Stomach smooth muscle (tissue), 2 donors: ENCODE measurements at regions not wholly inside any gene's neighbourhood (a gene's known extent, or its start where the extent isn't known, plus 50 kb on each side); places are given as distances from the start of the nearest gene placed in this dataset.

Source experiments
- H3K27ac ChIP-seq: one replicate; pipeline ENCODE4 v1.7.0; 2013; ENCODE audit warnings: mild to moderate bottlenecking, low read length, inconsistent platforms
- H3K27me3 ChIP-seq, 2 donors: one replicate each; pipeline ENCODE4 v1.7.0; 2013; ENCODE audit warnings: low read length in 2 of 2; ENCODE audit not compliant: insufficient read depth in 2 of 2, control insufficient read depth in 1 of 2
- H3K36me3 ChIP-seq, 2 donors: one replicate each; pipeline ENCODE4 v1.7.0; 2013; ENCODE audit warnings: low read length in 2 of 2; ENCODE audit not compliant: control insufficient read depth in 2 of 2, insufficient read depth in 2 of 2
- H3K4me1 ChIP-seq: one replicate; pipeline ENCODE4 v1.7.0; 2013; ENCODE audit warnings: low read length; ENCODE audit not compliant: control insufficient read depth, insufficient read depth
- H3K4me3 ChIP-seq, 2 donors: one replicate each; pipeline ENCODE4 v1.7.0; 2013; ENCODE audit warnings: low read length in 2 of 2
- H3K9ac ChIP-seq, 2 donors: one replicate each; pipeline ENCODE4 v1.7.0; 2013; ENCODE audit warnings: low read length in 2 of 2, mild to moderate bottlenecking in 1 of 2
- H3K9me3 ChIP-seq, 2 donors: one replicate each; pipeline ENCODE4 v1.7.0; 2013; ENCODE audit warnings: low read length in 2 of 2; ENCODE audit not compliant: control insufficient read depth in 2 of 2
- donor health status: healthy.
- donor health status: Pancreatic carcinoma.

DNA sequence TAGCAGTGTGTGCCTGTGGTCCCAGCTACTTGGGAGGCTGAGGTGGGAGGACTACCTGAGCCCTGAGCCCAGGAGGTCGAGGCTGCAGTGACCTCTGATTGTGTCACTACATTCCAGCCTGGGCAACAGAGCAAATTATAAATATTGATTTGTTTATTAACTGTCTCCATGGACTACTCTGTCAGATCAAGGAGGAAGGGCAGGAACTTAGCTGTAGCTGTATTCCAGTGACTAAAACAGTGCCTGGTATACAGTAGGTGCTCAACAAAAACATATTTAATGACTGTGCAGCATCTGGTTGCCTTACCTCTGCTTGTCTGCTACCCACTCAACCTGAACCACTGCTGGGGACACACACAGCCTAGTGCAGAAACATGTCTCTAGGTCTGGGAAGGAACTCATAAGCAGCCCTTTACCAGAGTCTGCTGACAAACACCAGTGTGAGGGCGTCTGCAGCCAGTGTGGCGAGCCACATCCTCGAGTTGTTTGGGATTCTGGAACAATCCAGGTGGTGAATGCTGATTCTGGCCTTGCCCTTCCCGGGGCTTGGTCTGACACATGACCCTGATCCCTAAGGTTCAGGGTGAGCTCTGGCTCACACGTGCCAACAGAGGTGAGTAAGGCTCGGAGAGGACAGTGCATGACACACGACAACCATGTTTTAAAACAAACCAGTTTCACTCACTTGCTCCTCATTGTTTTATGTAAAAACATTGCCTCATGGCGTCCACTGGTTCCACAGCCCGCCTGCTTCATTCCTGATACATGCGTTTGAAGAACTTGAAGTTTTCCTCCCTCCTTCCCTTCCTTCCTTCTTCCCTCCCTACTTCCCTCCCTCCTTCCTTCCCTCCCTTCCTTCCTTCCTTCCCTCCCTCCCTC lies 117.9 kb upstream of the ZNF217 start:
- H3K27me3 ChIP-seq = no peaks in the 10 kb centered on the region

GRCh38 chr20:53708129-53708968 lies 114.7 kb upstream of the ZNF217 start:
- no peak overlapping the region for H3K9ac ChIP-seq
- no peak overlapping the region for H3K27ac ChIP-seq

More for the DNA sequence above, 117.9 kb upstream of the ZNF217 start:
- Histone ChIP-seq H3K27ac (no peak overlapping the region), H3K4me3 (no peak overlapping the region), H3K9me3 (no peaks in the 10 kb centered on the region), H3K36me3 (no peaks in the 10 kb centered on the region), H3K9ac (no peak overlapping the region), H3K4me1 (peaks cover 10% of the 10 kb centered on the region)

GRCh38 chr20:53707371-53708055 lies 113.9 kb upstream of the ZNF217 start:
- Histone ChIP-seq H3K27me3 (no peaks in the 10 kb centered on the region), H3K9me3 (no peaks in the 10 kb centered on the region), H3K9ac (no peak overlapping the region), H3K36me3 (no peaks in the 10 kb centered on the region), H3K4me3 (no peak overlapping the region), H3K27ac (no peak overlapping the region), H3K4me1 (peaks cover 10% of the 10 kb centered on the region)

More at GRCh38 chr20:53708129-53708968, 114.7 kb upstream of the ZNF217 start:
- Histone ChIP-seq H3K4me1 (peaks cover 10% of the 10 kb centered on the region), H3K4me3 (no peak overlapping the region), H3K36me3 (no peaks in the 10 kb centered on the region), H3K27me3 (no peaks in the 10 kb centered on the region), H3K9me3 (no peaks in the 10 kb centered on the region)

GRCh38 chr20:53706466-53707370 lies 113.1 kb upstream of the ZNF217 start:
- H3K27me3 ChIP-seq = no peaks in the 10 kb centered on the region
- no peak overlapping the region for H3K9ac ChIP-seq
- H3K4me3 ChIP-seq = no peak overlapping the region
- H3K4me1 ChIP-seq = peaks cover 10% of the 10 kb centered on the region
- H3K9me3 ChIP-seq = no peaks in the 10 kb centered on the region
- no peak overlapping the region for H3K27ac ChIP-seq
- no peaks in the 10 kb centered on the region for H3K36me3 ChIP-seq

GRCh38 chr20:53706008-53706465 lies 112.4 kb upstream of the ZNF217 start:
- H3K9me3 ChIP-seq = no peaks in the 10 kb centered on the region
- H3K4me1 ChIP-seq = peaks cover 10% of the 10 kb centered on the region
- no peak overlapping the region for H3K4me3 ChIP-seq
- no peak overlapping the region for H3K9ac ChIP-seq
- H3K27ac ChIP-seq = no peak overlapping the region
- H3K27me3 ChIP-seq = no peaks in the 10 kb centered on the region
- H3K36me3 ChIP-seq = no peaks in the 10 kb centered on the region

- Histone ChIP-seq H3K36me3 (no peaks in the 10 kb centered on the region), H3K9me3 (no peaks in the 10 kb centered on the region), H3K4me1 (peaks cover 8% of the 10 kb centered on the region)
Measured at GRCh38 chr20:53702617-53703016, 109.0 kb upstream of the ZNF217 start.

DNA sequence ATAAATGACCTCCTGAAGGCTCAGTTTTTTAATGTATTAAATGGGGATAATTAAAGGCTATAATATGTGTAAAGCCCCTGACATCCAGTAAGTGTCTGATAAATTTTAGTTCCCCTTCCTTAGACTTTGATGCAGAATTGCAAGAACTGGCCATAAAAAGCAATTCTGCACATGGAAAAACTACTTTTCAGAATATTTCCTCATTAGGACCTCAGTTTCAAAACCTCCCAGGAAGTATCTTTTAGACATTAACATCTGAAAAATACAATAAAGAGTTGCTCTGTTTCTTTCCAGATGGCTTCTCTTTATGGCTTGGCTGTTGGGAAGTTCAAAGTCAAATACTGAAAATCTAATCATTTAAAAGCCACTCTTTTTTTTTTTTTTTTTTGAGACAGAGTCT lies 106.3 kb upstream of the ZNF217 start:
- H3K9me3 ChIP-seq = no peaks in the 10 kb centered on the region

More at GRCh38 chr20:53702617-53703016, 109.0 kb upstream of the ZNF217 start:
- H3K27ac ChIP-seq = no peak overlapping the region
- no peak overlapping the region for H3K4me3 ChIP-seq
- H3K27me3 ChIP-seq = no peaks in the 10 kb centered on the region
- H3K9ac ChIP-seq = no peak overlapping the region

DNA sequence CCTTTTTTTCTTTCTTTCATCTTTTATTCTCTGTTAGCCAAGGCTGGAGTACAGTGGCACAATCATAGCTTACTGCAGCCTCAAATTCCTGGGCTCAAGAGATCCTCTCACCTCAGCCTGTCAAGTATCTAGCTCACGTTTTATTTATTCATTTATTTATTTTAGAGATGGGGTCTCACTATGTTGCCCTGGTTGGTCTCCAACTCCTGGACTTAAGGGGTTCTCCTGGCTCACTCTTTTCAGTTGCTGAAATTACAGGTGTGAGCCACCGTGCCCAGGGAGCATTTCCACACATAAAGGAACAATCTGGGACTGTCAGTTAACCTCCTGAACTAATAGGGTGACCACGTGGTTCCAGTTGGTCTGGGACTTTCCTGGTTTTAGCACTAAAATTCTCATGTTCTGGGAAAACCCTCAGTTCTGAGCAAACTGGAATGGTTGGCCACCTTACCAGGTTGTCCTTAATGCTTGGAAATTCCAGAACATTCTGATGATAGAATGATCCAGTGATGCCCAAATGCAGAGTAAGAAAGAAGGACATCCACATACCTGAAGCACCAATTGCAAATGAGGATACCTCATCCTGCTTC lies 105.5 kb upstream of the ZNF217 start:
- Histone ChIP-seq H3K9ac (no peak overlapping the region), H3K9me3 (no peaks in the 10 kb centered on the region), H3K4me3 (no peak overlapping the region), H3K27me3 (no peaks in the 10 kb centered on the region), H3K4me1 (no peaks in the 10 kb centered on the region), H3K36me3 (no peaks in the 10 kb centered on the region), H3K27ac (no peak overlapping the region)

More for the DNA sequence above, 106.3 kb upstream of the ZNF217 start:
- Histone ChIP-seq H3K27ac (no peak overlapping the region), H3K4me3 (no peak overlapping the region), H3K4me1 (no peaks in the 10 kb centered on the region), H3K9ac (no peak overlapping the region), H3K27me3 (no peaks in the 10 kb centered on the region), H3K36me3 (no peaks in the 10 kb centered on the region)

- no peak overlapping the region for H3K27ac ChIP-seq
- no peaks in the 10 kb centered on the region for H3K36me3 ChIP-seq
- H3K4me3 ChIP-seq = no peak overlapping the region
- no peak overlapping the region for H3K9ac ChIP-seq
- no peaks in the 10 kb centered on the region for H3K27me3 ChIP-seq
- no peaks in the 10 kb centered on the region for H3K9me3 ChIP-seq
- H3K4me1 ChIP-seq = no peaks in the 10 kb centered on the region
Measured at GRCh38 chr20:53698371-53698978, 104.8 kb upstream of the ZNF217 start.
